T-helper 2 cell treated with Interferon-gamma antibody and Interleukin-4, amounts not matched to agents 100 ng/mL and 5 ng/mL, for 36 hours (primary cell): ENCODE measurements at regions not wholly inside any gene's neighbourhood (a gene's known extent, or its start where the extent isn't known, plus 50 kb on each side); places are given as distances from the start of the nearest gene placed in this dataset.

Source experiments
- intact Hi-C: fragments of 100-400 bp; cut with micrococcal nuclease; formaldehyde crosslinking; loops from one replicate; pipeline ENCODE4 v1.15.1; 2023

- intact Hi-C loops, result loop anchor here (1.0 to 10.0 kb wide), 5 partner anchors 35 to 1534 kb away; no protein-coding TSS in a partner anchor
These were observed 221.3 kb downstream of the MRPL39 start for GRCh38 chr21:25385911-25386474.

GRCh38 chr21:25385341-25385740 is 221.9 kb downstream of the MRPL39 start:
- intact Hi-C loops, result loop anchor here (5.0 to 10.0 kb wide), 2 partner anchors 1011 to 1533 kb away; no protein-coding TSS in a partner anchor

- intact Hi-C loops, result loop anchor here (5.0 to 10.0 kb wide), 2 partner anchors 1010 to 1532 kb away; no protein-coding TSS in a partner anchor
These were observed 222.5 kb downstream of the MRPL39 start for GRCh38 chr21:25384782-25385181.

- intact Hi-C loops, result loop anchor here (10.0 kb wide), 1 partner anchor 1009 kb away; no protein-coding TSS in a partner anchor
These were observed 223.7 kb downstream of the MRPL39 start for GRCh38 chr21:25383545-25383944.

- intact Hi-C loops, result loop anchor here (10.0 kb wide), 1 partner anchor 1007 kb away; no protein-coding TSS in a partner anchor
These were observed 225.3 kb downstream of the MRPL39 start for GRCh38 chr21:25381936-25382452.

- intact Hi-C loops, result no loop called here
These were observed 231.6 kb downstream of the MRPL39 start for GRCh38 chr21:25375675-25376074.

- intact Hi-C loops, result no loop called here
These were observed 233.9 kb downstream of the MRPL39 start for GRCh38 chr21:25373126-25374082.

GRCh38 chr21:25371841-25372425 is 235.3 kb downstream of the MRPL39 start:
- intact Hi-C loops, result no loop called here

- intact Hi-C loops, result no loop called here
These were observed 237.0 kb downstream of the MRPL39 start for GRCh38 chr21:25370311-25370744.

- intact Hi-C loops, result no loop called here
These were observed 237.6 kb downstream of the MRPL39 start for GRCh38 chr21:25369524-25370300.

GRCh38 chr21:25368531-25368930 is 238.8 kb downstream of the MRPL39 start:
- intact Hi-C loops, result no loop called here

GRCh38 chr21:25366116-25366515 is 241.2 kb downstream of the MRPL39 start:
- intact Hi-C loops, result no loop called here

- intact Hi-C loops, result no loop called here
These were observed 244.7 kb downstream of the MRPL39 start for GRCh38 chr21:25362375-25363267.

- intact Hi-C loops, result no loop called here
These were observed 245.5 kb downstream of the MRPL39 start for GRCh38 chr21:25361765-25362164.

- intact Hi-C loops, result no loop called here
These were observed 246.2 kb downstream of the MRPL39 start for GRCh38 chr21:25361097-25361496.

- intact Hi-C loops, result no loop called here
These were observed 246.7 kb downstream of the MRPL39 start for GRCh38 chr21:25360593-25360992.

- intact Hi-C loops, result no loop called here
These were observed 247.6 kb downstream of the MRPL39 start for GRCh38 chr21:25359724-25360123.

GRCh38 chr21:25350056-25350455 is 257.2 kb downstream of the MRPL39 start:
- intact Hi-C loops, result loop anchor here (2.0 kb wide), 1 partner anchor 37 kb away; no protein-coding TSS in a partner anchor

GRCh38 chr21:25343774-25344545 is 263.3 kb downstream of the MRPL39 start:
- intact Hi-C loops, result no loop called here
